DND-41 (cell line): ENCODE measurements at regions not wholly inside any gene's neighbourhood (a gene's known extent, or its start where the extent isn't known, plus 50 kb on each side); places are given as distances from the start of the nearest gene placed in this dataset.

Experiments used
- ATAC-seq: fragments of 200-7000 bp; cut with Tn5 transposase; 3 replicates; pipeline ENCODE4 v1.9.1; 2021; ENCODE audit warnings: low read depth; ENCODE audit not compliant: insufficient read depth
- DNase-seq: peaks from one replicate; pipeline ENCODE4 v3.0.0-alpha.2; 2020
- H2AFZ ChIP-seq: 2 replicates; pipeline ENCODE4 v1.6.0; 2012; ENCODE audit warnings: low read depth, low read length
- H3K27ac ChIP-seq: 2 replicates; pipeline ENCODE4 v1.5.1; 2012; ENCODE audit warnings: low read length, inconsistent platforms
- H3K27me3 ChIP-seq: fragments of 200-600 bp; sonication (generic); 2 replicates; pipeline ENCODE4 v1.6.0; 2012; ENCODE audit warnings: low read length, mild to moderate bottlenecking, inconsistent platforms; ENCODE audit not compliant: insufficient read depth, poor library complexity
- H3K36me3 ChIP-seq: 2 replicates; pipeline ENCODE4 v1.5.1; 2012; ENCODE audit warnings: low read length, inconsistent platforms; ENCODE audit not compliant: insufficient read depth
- H3K4me1 ChIP-seq: 2 replicates; pipeline ENCODE4 v1.5.1; 2012; ENCODE audit warnings: mild to moderate bottlenecking, low read length; ENCODE audit not compliant: insufficient read depth
- H3K4me2 ChIP-seq: 2 replicates; pipeline ENCODE4 v1.6.0; 2012; ENCODE audit warnings: mild to moderate bottlenecking, moderate library complexity, low read length, inconsistent platforms; ENCODE audit not compliant: insufficient read depth
- H3K4me3 ChIP-seq, 2 experiments: fragments of 200-600 bp in 1 of 2; shearing (Covaris generic) in 1 of 2; 2 replicates each; pipeline ENCODE4 v1.5.1; 2012 to 2016; ENCODE audit warnings: inconsistent platforms in 2 of 2, low read length in 2 of 2, mild to moderate bottlenecking in 2 of 2, low read depth in 1 of 2, moderate library complexity in 1 of 2
- H3K79me2 ChIP-seq: 2 replicates; pipeline ENCODE4 v1.6.0; 2012; ENCODE audit warnings: low read length, inconsistent platforms; ENCODE audit not compliant: insufficient read depth
- H3K9ac ChIP-seq: 2 replicates; pipeline ENCODE4 v1.6.0; 2012; ENCODE audit warnings: low read depth, mild to moderate bottlenecking, inconsistent platforms, low read length, moderate library complexity
- H3K9me3 ChIP-seq: 2 replicates; pipeline ENCODE4 v1.5.1; 2012; ENCODE audit warnings: low read length, moderate library complexity, mild to moderate bottlenecking, inconsistent platforms; ENCODE audit not compliant: insufficient read depth, severe bottlenecking
- H4K20me1 ChIP-seq: 2 replicates; pipeline ENCODE4 v1.6.0; 2012; ENCODE audit warnings: low read length; ENCODE audit not compliant: insufficient read depth
- CTCF ChIP-seq: IDR thresholded peaks from 2 replicates; pipeline ENCODE4 v1.5.1; 2012; ENCODE audit warnings: borderline replicate concordance, low read length, moderate library complexity, mild to moderate bottlenecking; ENCODE audit not compliant: poor library complexity, severe bottlenecking; ENCODE audit errors: extremely low read depth
- EZH2 ChIP-seq: IDR thresholded peaks from 3 replicates; pipeline ENCODE4 v1.6.1; 2012; ENCODE audit warnings: borderline replicate concordance, low read depth, mild to moderate bottlenecking, moderate library complexity, low read length, inconsistent platforms; ENCODE audit not compliant: severe bottlenecking

GRCh38 chr17:69743091-69743490 lies 328.6 kb downstream of the MAP2K6 start:
- DNase-seq (no peak), ATAC-seq (no peak)
- H3K27ac ChIP-seq, result no peak overlapping the region
- no peaks in the 10 kb centered on the region for H3K27me3 ChIP-seq
- peaks cover 2% of the 10 kb centered on the region for H3K9me3 ChIP-seq
- no peaks in the 10 kb centered on the region for H3K36me3 ChIP-seq
- H4K20me1 ChIP-seq, result no peaks in the 10 kb centered on the region
- TF ChIP-seq CTCF, result no peak
- TF ChIP-seq EZH2, result no peak
- no peak overlapping the region for H2AFZ ChIP-seq
- no peak overlapping the region for H3K4me2 ChIP-seq
- H3K9ac ChIP-seq, result no peak overlapping the region
- no peaks in the 10 kb centered on the region for H3K4me1 ChIP-seq
- no peaks in the 10 kb centered on the region for H3K79me2 ChIP-seq
- H3K4me3 ChIP-seq, result no peak overlapping the region

GRCh38 chr17:69744512-69745070 lies 330.1 kb downstream of the MAP2K6 start:
- H4K20me1 ChIP-seq, result no peaks in the 10 kb centered on the region
- no peak overlapping the region for H3K4me2 ChIP-seq
- H3K79me2 ChIP-seq, result no peaks in the 10 kb centered on the region
- no peaks in the 10 kb centered on the region for H3K36me3 ChIP-seq
- H3K9ac ChIP-seq, result no peak overlapping the region
- no peaks in the 10 kb centered on the region for H3K27me3 ChIP-seq
- H3K9me3 ChIP-seq, result peaks cover 2% of the 10 kb centered on the region
- H2AFZ ChIP-seq, result no peak overlapping the region
- no peak for TF ChIP-seq CTCF
- no peak for TF ChIP-seq EZH2
- no peak overlapping the region for H3K4me3 ChIP-seq
- no peak overlapping the region for H3K27ac ChIP-seq
- ATAC-seq (no peak), DNase-seq (no peak)
- H3K4me1 ChIP-seq, result no peaks in the 10 kb centered on the region

GRCh38 chr17:69749911-69750310 lies 325.1 kb upstream of the KCNJ16 start:
- Histone ChIP-seq H3K9ac (no peak overlapping the region), H3K79me2 (no peaks in the 10 kb centered on the region), H3K27ac (no peak overlapping the region), H3K36me3 (no peaks in the 10 kb centered on the region), H2AFZ (no peak overlapping the region), H3K4me1 (no peaks in the 10 kb centered on the region), H3K4me3 (no peak overlapping the region), H4K20me1 (no peaks in the 10 kb centered on the region), H3K4me2 (no peak overlapping the region), H3K9me3 (no peaks in the 10 kb centered on the region), H3K27me3 (no peaks in the 10 kb centered on the region)
- ATAC-seq (no peak), DNase-seq (no peak)
- TF ChIP-seq EZH2 (no peak), CTCF (no peak)
